Central memory CD4-positive, alpha-beta T cell (primary cell): ENCODE measurements at regions not wholly inside any gene's neighbourhood (a gene's known extent, or its start where the extent isn't known, plus 50 kb on each side); places are given as distances from the start of the nearest gene placed in this dataset.
"Not testable (repeated sequence)": the region's sequence is repeated elsewhere in the genome, so short reads cannot be mapped to it uniquely, and the experiment has no call there.

Experiments
- DNase-seq: peaks from one replicate; pipeline ENCODE4 v3.0.0; 2022

DNA sequence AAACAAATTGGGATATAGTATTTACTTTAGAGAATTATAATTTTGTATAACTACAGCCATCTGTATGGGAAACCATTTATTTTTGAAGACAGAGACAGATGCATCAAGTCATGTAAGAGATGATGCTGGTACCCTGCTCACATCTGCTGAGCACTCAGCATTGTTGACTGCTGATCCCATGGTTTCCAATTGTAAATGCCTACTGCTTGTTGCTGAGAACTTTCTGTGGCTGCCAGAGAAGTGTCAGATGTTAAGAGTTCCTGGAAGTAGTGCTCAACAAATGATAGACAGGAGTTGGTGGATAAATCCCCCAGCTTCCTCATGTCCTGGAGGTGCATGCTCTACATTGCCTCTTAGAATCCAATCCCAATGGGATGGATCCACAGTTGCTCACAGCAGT is 167.1 kb downstream of the OXSM start:
- no peak for DNase-seq

- no peak for DNase-seq
These were observed 170.9 kb downstream of the OXSM start for GRCh38 chr3:25960776-25961175.

GRCh38 chr3:25962255-25962654 is 172.4 kb downstream of the OXSM start:
- DNase-seq = no peak

GRCh38 chr3:25964141-25964540 is 174.3 kb downstream of the OXSM start:
- no peak for DNase-seq

DNA sequence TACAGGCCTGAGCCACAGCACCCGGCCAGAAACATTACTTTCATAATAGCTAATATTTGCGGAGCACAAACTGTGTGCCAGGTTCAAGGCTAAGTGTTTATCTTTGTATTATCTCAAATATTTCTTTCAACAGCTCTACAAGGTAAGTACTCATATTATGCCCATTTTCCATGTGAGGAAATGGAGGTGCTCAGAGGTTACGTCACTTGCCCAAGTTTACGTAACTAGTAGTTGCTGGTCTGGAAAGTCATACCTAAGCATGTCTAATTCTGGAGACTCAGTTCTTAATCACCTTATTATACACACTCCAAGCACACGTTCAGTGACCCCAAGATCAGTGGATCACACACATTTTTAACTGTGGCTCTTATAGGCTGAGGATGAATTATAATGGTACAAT is 177.5 kb downstream of the OXSM start:
- DNase-seq = no peak

DNA sequence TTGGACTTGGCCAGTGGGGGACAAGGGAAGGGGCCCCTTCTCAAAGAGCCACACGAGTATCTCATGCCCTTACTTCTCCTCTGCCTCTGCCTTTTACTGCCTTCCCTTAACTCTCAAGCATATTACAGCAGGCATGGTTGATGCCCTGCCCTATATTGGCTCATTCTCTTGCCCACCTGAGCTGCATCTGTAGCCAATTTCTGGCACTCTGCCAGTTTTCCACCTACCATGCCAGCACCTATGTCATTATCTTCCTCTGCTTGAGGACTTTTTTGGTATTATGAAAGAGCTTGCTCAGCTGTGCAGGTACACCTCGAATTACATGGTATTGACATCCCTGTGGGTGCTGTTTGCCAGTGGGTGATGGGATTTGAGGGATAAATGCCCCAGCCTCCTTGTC is 181.8 kb downstream of the OXSM start:
- DNase-seq = no peak

- DNase-seq = no peak
These were observed 183.2 kb downstream of the OXSM start for GRCh38 chr3:25973122-25973521.

DNA sequence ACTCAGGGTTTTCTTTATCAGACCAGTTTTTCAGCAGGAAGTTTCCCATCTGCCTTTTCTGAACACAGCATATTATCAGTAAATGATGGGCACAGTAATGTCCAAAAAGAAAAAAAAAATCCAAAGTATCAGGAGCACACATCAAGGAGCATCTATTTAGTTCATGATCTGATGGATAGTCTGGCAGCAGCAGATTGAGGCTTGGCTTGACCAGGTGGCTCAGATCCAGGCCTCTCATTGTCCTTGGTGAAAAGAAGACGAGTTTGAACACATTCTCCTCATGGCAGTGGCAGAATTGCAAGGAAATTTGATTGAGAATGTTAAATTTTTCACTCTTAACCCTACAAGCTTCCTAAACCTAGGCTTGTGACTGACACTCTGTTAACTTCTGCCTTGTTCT is 192.9 kb downstream of the OXSM start:
- DNase-seq = no peak

DNA sequence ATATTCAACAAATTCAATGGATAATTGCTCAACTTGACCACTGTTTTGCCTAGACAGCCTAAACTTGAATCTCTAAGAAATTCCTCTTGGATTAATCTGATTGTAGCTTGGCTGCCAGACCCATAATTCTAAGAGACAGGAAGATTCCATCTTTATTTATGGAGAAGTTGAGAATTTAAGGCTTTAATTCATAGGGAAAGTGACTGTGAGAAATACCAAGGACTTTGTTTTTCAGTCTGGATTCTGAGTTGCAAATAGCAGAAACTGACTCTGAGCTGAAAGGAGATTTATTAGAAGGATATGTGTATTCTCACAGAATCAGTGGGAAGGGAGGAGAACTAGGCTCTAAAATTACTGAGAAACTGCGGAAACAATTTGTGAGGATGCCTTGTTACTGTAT is 195.7 kb downstream of the OXSM start:
- DNase-seq = no peak

- DNase-seq = no peak
These were observed 202.7 kb downstream of the OXSM start for GRCh38 chr3:25992606-25993005.

GRCh38 chr3:26004172-26004571 is 214.3 kb downstream of the OXSM start:
- DNase-seq = no peak

DNA sequence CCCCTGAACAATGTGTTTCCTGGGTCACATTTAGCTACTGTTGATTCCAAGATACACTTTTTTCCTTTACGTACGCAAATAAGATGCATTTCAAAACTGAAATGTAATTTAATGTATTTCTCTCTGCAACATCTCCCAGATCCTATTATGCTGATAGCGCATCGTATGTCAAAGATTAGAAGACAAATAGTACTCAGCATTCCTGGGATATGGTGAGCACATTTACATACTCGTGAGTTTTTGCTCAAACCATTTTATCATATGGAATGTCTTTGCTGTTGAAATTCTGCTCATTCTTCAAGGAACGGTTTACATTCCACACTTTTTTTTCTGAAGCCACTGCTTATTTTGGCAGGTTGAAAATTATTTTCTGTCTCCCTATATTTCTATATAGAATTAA is 221.4 kb downstream of the OXSM start:
- DNase-seq = no peak

- no peak for DNase-seq
These were observed 222.4 kb downstream of the OXSM start for GRCh38 chr3:26012241-26012745.

DNA sequence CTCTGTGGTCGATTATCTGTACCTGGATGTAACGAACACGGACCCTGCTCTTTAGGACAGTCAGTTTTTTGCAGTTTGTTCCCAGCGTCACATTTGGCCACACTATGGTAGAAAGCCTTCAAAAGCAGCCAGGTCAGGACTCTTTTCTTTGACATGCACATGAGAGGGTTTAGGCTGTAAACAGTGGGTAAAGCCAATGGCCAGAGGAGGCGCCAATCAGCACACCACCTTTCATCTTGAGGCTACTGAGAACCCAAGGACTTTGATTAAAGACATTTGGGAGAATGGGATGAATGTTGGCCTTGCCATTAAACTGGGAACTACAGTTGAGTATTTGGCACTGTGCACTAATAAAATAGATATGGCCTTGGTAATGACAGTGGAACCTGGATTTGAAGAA is 225.9 kb downstream of the OXSM start:
- DNase-seq = no peak

DNA sequence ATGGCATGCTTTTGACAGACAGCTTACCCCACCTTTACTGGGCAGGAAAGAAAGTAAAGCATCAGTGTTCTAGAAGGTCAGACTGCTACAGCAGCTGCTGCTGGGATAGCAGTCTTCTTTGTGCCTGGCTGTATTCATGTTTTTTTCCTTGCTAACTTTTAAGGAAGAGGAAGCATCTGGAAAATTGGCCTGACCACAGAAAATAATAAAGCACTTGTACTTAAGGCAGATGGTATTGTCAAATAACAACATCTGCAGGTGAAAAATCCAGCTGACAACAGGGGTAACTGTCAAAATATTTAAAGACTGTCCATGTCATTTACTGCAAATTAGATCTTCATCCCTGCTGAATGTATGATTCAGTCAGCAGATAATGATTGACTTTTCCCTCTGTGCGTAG is 229.0 kb downstream of the OXSM start:
- no peak for DNase-seq

- DNase-seq = not testable (repeated sequence)
These were observed 234.3 kb downstream of the OXSM start for GRCh38 chr3:26024206-26024605.

DNA sequence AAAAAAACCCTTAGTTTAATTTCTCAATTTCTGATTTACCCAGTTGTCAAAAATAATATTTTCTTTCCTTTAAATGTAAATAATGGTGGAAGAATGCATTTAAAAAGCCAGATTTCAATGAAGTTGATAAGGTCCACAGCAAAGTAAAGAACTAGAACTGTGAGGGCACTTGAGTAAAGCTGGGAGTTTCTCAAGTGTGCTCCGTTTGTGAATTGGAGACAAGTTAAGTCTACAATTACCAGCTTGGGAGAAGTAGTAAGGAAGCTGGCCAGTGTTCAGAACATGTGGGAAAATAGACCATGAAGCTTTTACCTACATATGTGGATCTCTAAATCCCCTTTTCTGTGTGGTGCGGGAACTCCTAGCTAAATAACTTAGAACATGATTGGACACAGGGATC is 239.4 kb downstream of the OXSM start:
- DNase-seq = no peak

DNA sequence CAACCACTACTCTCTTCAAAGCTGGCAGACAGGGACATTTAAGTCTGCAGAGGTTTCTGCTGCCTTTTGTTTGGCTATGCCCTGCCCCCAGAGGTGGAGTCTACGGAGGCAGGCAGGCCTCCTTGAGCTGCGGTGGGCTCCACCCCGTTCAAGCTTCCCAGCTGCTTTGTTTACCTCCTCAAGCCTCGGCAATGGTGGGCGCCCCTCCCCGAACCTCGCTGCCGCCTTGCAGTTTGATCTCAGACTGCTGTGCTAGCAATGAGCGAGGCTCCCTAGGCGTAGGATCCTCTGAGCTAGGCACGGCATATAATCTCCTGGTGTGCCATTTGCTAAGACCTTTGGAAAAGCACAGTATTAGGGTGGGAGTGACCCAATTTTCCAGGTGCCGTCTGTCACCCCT is 252.2 kb downstream of the OXSM start:
- DNase-seq = not testable (repeated sequence)

DNA sequence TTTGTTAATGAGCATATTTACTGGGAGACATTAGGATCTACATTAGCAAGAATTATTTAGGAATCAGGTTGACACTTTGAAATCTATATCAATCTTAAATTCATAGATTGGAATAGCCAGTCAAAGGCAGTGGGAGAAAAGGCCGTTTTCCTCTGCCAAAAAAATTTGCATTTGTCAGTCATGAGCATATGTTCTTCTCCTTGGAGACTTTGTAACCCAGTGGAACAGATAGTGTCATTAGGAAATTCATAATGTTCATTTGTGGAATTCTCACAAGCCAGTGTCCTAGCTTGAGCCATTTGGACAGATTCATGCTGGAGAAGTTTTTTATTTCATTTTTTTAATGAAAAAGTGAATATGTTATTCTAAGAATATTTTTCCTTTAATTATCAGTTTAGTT is 260.1 kb downstream of the OXSM start:
- DNase-seq = no peak

- no peak for DNase-seq
These were observed 260.9 kb downstream of the OXSM start for GRCh38 chr3:26050776-26051175.

DNA sequence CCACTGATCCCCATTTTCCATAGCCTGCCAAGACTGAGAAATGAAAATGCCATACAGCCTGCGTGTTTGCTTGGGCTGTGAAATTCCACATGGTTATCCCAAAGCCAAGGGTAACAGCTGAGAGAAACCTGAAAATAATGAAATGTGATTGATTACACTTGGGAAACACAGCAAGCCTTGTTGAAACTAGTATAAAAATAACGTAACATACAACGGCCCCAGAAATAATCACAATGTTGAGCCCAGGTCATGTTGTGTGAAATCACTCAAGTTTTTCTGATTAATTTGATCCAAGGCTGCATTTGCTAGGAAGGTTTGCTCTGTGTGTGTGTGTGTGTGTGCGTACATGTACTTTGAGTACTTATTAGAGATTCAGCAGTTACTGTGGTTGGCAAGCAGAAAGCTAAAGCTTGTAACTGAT is 269.0 kb downstream of the OXSM start:
- DNase-seq = no peak

DNA sequence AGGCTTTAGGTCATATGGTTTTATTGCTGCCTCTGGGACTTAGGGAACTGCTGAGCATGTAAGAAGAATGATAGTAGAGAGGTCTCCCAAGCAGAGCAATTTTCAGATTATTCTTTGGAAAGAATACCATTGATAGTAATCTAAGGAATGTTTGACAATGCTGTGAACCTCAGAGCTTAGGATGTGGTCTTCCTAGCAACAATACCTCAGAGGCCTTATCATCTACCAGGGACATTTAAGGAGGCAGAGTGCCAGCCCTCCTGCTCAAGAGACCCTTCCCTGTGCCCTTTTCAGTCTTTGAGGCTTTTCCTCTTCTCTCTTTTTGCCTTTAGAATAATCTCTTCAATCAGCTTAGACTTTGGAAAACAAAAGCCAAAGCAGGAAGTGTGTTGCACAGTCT is 272.1 kb downstream of the OXSM start:
- no peak for DNase-seq

DNA sequence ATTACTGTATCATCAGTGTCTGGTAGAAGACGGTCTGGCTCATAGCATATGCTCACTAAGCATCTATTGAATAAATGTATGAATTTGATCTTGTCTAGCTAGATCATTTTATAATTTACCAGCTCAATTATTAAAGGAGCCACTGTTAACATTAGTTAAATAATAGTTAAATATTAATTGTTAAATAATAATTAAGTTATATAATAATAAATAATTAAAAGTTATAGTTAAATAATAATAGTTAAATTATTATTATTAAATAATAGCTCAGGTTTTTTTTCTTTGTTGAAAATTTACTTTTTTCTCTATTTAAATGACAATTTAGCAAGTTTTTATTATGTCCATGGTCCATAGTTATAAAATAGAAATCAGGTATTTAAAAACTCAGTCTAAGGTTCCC is 274.4 kb downstream of the OXSM start:
- no peak for DNase-seq

DNA sequence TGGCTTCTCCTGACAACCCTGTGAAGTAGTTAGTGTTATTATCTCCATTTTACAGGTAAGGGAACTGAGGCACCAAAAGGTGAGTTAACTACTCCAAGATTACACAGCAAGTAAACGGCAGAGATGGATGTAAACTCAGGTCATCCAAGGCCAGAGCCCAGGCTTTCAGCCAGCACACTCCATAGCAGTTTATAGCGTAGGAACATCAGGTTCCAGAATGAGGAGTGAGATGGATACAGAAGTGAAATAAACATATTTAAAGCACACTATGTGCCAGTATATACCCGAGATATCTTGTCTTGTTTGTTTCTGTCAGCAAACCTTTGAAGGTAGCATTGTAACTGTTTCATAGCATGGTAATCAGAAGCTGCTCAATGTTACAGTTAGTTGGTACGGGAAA is 279.0 kb downstream of the OXSM start:
- DNase-seq = no peak

GRCh38 chr3:26070854-26071253 is 281.0 kb downstream of the OXSM start:
- DNase-seq = no peak

DNA sequence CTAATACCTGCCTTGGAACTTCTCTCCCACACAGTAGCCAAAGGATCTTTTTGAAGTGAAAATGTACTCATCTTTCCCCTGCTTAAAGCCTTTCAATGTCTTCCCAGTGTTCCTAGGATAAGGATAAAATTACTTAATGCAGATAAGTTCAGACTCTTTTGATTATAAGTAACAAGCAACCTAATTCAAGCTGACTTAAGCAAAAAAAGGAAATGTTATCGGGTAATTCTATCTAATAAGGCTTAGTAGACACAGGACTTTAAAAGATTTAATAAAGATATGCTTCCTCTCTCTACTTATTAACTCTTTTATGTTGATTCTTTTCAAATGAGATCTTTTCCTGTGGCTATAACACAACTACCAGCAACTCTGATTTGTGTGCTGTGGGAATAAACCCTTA is 284.2 kb downstream of the OXSM start:
- DNase-seq = no peak
